Activated CD4-positive, alpha-beta T cell treated with anti-CD3 and anti-CD28 coated beads, Interleukin-2, amount 10 ng/mL, durations not matched to agents 7 days and 5 days (primary cell): ENCODE measurements at regions not wholly inside any gene's neighbourhood (a gene's known extent, or its start where the extent isn't known, plus 50 kb on each side); places are given as distances from the start of the nearest gene placed in this dataset.

ENCODE experiments used
- CTCF ChIA-PET: fragments of 350-600 bp; sonication (Branson Sonifier 250); formaldehyde crosslinking; loops from one replicate; lab custom pipeline; 2021; ENCODE audit warnings: antibody characterized with exemption; lab: Charles Lee
- POLR2A ChIA-PET: fragments of 350-600 bp; sonication (Branson Sonifier 250); formaldehyde crosslinking; loops from one replicate; lab custom pipeline; 2021; ENCODE audit warnings: antibody characterized with exemption; lab: Charles Lee
- DNase-seq: peaks from one replicate; pipeline ENCODE4 v3.0.0-alpha.2; 2020
- H3K27ac Mint-ChIP-seq: one replicate; pipeline ENCODE4 v1.8.0; 2021; ENCODE audit warnings: mild to moderate bottlenecking, moderate library complexity, mixed read lengths
- H3K27me3 Mint-ChIP-seq: one replicate; pipeline ENCODE4 v1.8.0; 2021; ENCODE audit warnings: mixed read lengths
- H3K36me3 Mint-ChIP-seq: one replicate; pipeline ENCODE4 v1.8.0; 2021; ENCODE audit warnings: low read depth, mixed read lengths
- H3K4me1 Mint-ChIP-seq: one replicate; pipeline ENCODE4 v1.8.0; 2021; ENCODE audit warnings: mixed read lengths
- H3K4me3 Mint-ChIP-seq: one replicate; pipeline ENCODE4 v1.8.0; 2021; ENCODE audit warnings: mild to moderate bottlenecking, moderate library complexity, mixed read lengths
- H3K9me3 Mint-ChIP-seq: one replicate; pipeline ENCODE4 v1.8.0; 2021; ENCODE audit warnings: mixed read lengths

GRCh38 chr17:77462553-77463497 is 322.1 kb downstream of the SEC14L1 start:
- peaks cover 69% of the 10 kb centered on the region for H3K36me3 Mint-ChIP-seq
- no peaks in the 10 kb centered on the region for H3K9me3 Mint-ChIP-seq
- H3K4me3 Mint-ChIP-seq = peak overlapping the region; percentile 95
- ChIA-PET POLR2A (interaction anchor here (0.6 kb wide), 1 partner anchor 30 kb away, joined by 4 read pairs; no protein-coding TSS in a partner anchor), CTCF (interaction anchor here (0.6 to 2.7 kb wide), 8 partner anchors 10 to 131 kb away, joined by 3 to 13 read pairs (median 4); no protein-coding TSS in a partner anchor)
- no peak for DNase-seq
- peaks cover 89% of the 10 kb centered on the region for H3K4me1 Mint-ChIP-seq
- no peaks in the 10 kb centered on the region for H3K27me3 Mint-ChIP-seq
- H3K27ac Mint-ChIP-seq = peak overlapping the region; percentile 98

GRCh38 chr17:77464988-77465357 is 324.2 kb downstream of the SEC14L1 start:
- CTCF ChIA-PET = interaction anchor here (0.8 to 1.5 kb wide), 3 partner anchors 11 to 34 kb away, joined by 3 to 7 read pairs (median 3); no protein-coding TSS in a partner anchor
- Mint-ChIP-seq H3K4me1 (peaks cover 87% of the 10 kb centered on the region), H3K27me3 (no peaks in the 10 kb centered on the region), H3K9me3 (no peaks in the 10 kb centered on the region), H3K27ac (peak overlapping the region; percentile 86), H3K36me3 (peaks cover 73% of the 10 kb centered on the region), H3K4me3 (peak overlapping the region; percentile 69)
- POLR2A ChIA-PET = no interaction called here
- DNase-seq = no peak

GRCh38 chr17:77465358-77466041 is 324.7 kb downstream of the SEC14L1 start:
- H3K4me1 Mint-ChIP-seq = peaks cover 87% of the 10 kb centered on the region
- peaks cover 76% of the 10 kb centered on the region for H3K36me3 Mint-ChIP-seq
- peak overlapping the region; percentile 86 for H3K27ac Mint-ChIP-seq
- CTCF ChIA-PET = interaction anchor here (0.9 to 1.5 kb wide), 6 partner anchors 13 to 134 kb away, joined by 3 to 7 read pairs (median 4); no protein-coding TSS in a partner anchor
- peak overlapping the region; percentile 69 for H3K4me3 Mint-ChIP-seq
- no peaks in the 10 kb centered on the region for H3K9me3 Mint-ChIP-seq
- POLR2A ChIA-PET = interaction anchor here (0.5 to 0.7 kb wide), 3 partner anchors 14 to 138 kb away, joined by 3 read pairs; no protein-coding TSS in a partner anchor
- H3K27me3 Mint-ChIP-seq = no peaks in the 10 kb centered on the region
- DNase-seq = peak; percentile 90

GRCh38 chr17:77466140-77466539 is 325.4 kb downstream of the SEC14L1 start:
- Mint-ChIP-seq H3K9me3 (no peaks in the 10 kb centered on the region), H3K36me3 (peaks cover 80% of the 10 kb centered on the region), H3K27ac (peak overlapping the region; percentile 86), H3K4me3 (peak overlapping the region; percentile 69), H3K4me1 (peaks cover 88% of the 10 kb centered on the region), H3K27me3 (no peaks in the 10 kb centered on the region)
- ChIA-PET CTCF (interaction anchor here (0.9 to 1.5 kb wide), 6 partner anchors 12 to 134 kb away, joined by 3 to 7 read pairs (median 4); no protein-coding TSS in a partner anchor), POLR2A (interaction anchor here (0.5 to 0.7 kb wide), 3 partner anchors 15 to 139 kb away, joined by 3 read pairs; no protein-coding TSS in a partner anchor)
- no peak for DNase-seq

GRCh38 chr17:77466596-77467223 is 325.9 kb downstream of the SEC14L1 start:
- ChIA-PET CTCF (interaction anchor here (0.9 to 1.5 kb wide), 4 partner anchors 12 to 36 kb away, joined by 3 to 7 read pairs (median 4); no protein-coding TSS in a partner anchor), POLR2A (no interaction called here)
- DNase-seq = no peak
- peaks cover 88% of the 10 kb centered on the region for H3K4me1 Mint-ChIP-seq
- no peaks in the 10 kb centered on the region for H3K27me3 Mint-ChIP-seq
- H3K4me3 Mint-ChIP-seq = peak overlapping the region; percentile 69
- H3K27ac Mint-ChIP-seq = peak overlapping the region; percentile 86
- H3K36me3 Mint-ChIP-seq = peaks cover 80% of the 10 kb centered on the region
- no peaks in the 10 kb centered on the region for H3K9me3 Mint-ChIP-seq

- Mint-ChIP-seq H3K36me3 (peaks cover 82% of the 10 kb centered on the region), H3K27ac (no peak overlapping the region), H3K27me3 (no peaks in the 10 kb centered on the region), H3K4me3 (no peak overlapping the region), H3K9me3 (no peaks in the 10 kb centered on the region), H3K4me1 (peaks cover 89% of the 10 kb centered on the region)
- DNase-seq = no peak
- POLR2A ChIA-PET = no interaction called here
- CTCF ChIA-PET = interaction anchor here (0.6 to 1.2 kb wide), 3 partner anchors 38 to 871 kb away, joined by 3 read pairs; no protein-coding TSS in a partner anchor
These were observed 326.8 kb downstream of the SEC14L1 start for GRCh38 chr17:77467521-77467920.

- H3K4me1 Mint-ChIP-seq = peaks cover 92% of the 10 kb centered on the region
- H3K27me3 Mint-ChIP-seq = no peaks in the 10 kb centered on the region
- ChIA-PET CTCF (interaction anchor here (0.5 to 1.2 kb wide), 2 partner anchors 55 to 139 kb away, joined by 3 to 4 read pairs; no protein-coding TSS in a partner anchor), POLR2A (no interaction called here)
- no peaks in the 10 kb centered on the region for H3K9me3 Mint-ChIP-seq
- peaks cover 85% of the 10 kb centered on the region for H3K36me3 Mint-ChIP-seq
- peak overlapping the region; percentile 73 for H3K27ac Mint-ChIP-seq
- no peak for DNase-seq
- no peak overlapping the region for H3K4me3 Mint-ChIP-seq
These were observed 328.1 kb downstream of the SEC14L1 start for GRCh38 chr17:77468897-77469296.

GRCh38 chr17:77470330-77470786 is 329.6 kb downstream of the SEC14L1 start:
- H3K27ac Mint-ChIP-seq = peak overlapping the region; percentile 15
- no peaks in the 10 kb centered on the region for H3K9me3 Mint-ChIP-seq
- peaks cover 88% of the 10 kb centered on the region for H3K36me3 Mint-ChIP-seq
- H3K4me3 Mint-ChIP-seq = no peak overlapping the region
- POLR2A ChIA-PET = no interaction called here
- CTCF ChIA-PET = interaction anchor here (1.6 kb wide), 1 partner anchor 40 kb away, joined by 4 read pairs; no protein-coding TSS in a partner anchor
- H3K4me1 Mint-ChIP-seq = peaks cover 95% of the 10 kb centered on the region
- DNase-seq = no peak
- H3K27me3 Mint-ChIP-seq = no peaks in the 10 kb centered on the region

- no peak for DNase-seq
- Mint-ChIP-seq H3K36me3 (peaks cover 90% of the 10 kb centered on the region), H3K4me1 (peaks cover 95% of the 10 kb centered on the region), H3K4me3 (peak overlapping the region; percentile 6), H3K27ac (peak overlapping the region; percentile 83), H3K27me3 (no peaks in the 10 kb centered on the region), H3K9me3 (no peaks in the 10 kb centered on the region)
- POLR2A ChIA-PET = interaction anchor here (0.6 kb wide), 1 partner anchor 450 kb away, joined by 3 read pairs; no protein-coding TSS in a partner anchor
- CTCF ChIA-PET = interaction anchor here (0.6 to 1.6 kb wide), 6 partner anchors 11 to 149 kb away, joined by 3 to 6 read pairs (median 4); no protein-coding TSS in a partner anchor
These were observed 330.3 kb downstream of the SEC14L1 start for GRCh38 chr17:77470800-77471733.

- Mint-ChIP-seq H3K27me3 (no peaks in the 10 kb centered on the region), H3K36me3 (peaks cover 87% of the 10 kb centered on the region), H3K4me3 (peak overlapping the region; percentile 11), H3K27ac (peak overlapping the region; percentile 83), H3K4me1 (peaks cover 95% of the 10 kb centered on the region), H3K9me3 (no peaks in the 10 kb centered on the region)
- ChIA-PET CTCF (interaction anchor here (0.6 to 1.4 kb wide), 8 partner anchors 9 to 141 kb away, joined by 3 to 6 read pairs (median 4); no protein-coding TSS in a partner anchor), POLR2A (interaction anchor here (1.0 to 1.3 kb wide), 2 partner anchors 31 to 487 kb away, joined by 3 read pairs; partner anchors contain the start of gene TNRC6C)
- DNase-seq = no peak
These were observed 331.3 kb downstream of the SEC14L1 start for GRCh38 chr17:77471984-77472461.
